NCI-H2227 treated with DMSO at 0.1 percent for 48 hours (cell line): ENCODE measurements at regions not wholly inside any gene's neighbourhood (a gene's known extent, or its start where the extent isn't known, plus 50 kb on each side); places are given as distances from the start of the nearest gene placed in this dataset.

ENCODE experiments used
- DNase-seq: peaks from one replicate; lab custom pipeline; 2025; lab: John Stamatoyannopoulos, UW

DNA sequence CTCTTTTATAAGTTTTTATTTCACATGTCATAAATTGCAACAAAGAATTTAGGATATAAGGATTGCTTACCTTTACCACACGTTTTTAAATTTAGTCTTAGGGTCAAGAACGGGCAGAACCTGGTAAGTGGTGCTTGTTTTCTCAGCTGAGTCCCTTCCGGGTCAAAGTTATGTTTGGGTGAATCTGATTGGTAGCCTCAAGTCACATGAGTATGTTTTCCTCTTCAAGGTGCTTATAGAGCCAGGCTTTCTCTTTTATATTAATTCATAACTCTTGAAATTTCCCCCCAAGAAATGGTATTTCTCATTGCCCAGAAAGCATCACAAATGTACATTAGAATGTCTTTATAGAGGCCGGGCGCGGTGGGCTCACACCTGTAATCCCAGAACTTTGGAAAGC is 415.7 kb upstream of the ROBO2 start:
- DNase-seq = no peak

DNA sequence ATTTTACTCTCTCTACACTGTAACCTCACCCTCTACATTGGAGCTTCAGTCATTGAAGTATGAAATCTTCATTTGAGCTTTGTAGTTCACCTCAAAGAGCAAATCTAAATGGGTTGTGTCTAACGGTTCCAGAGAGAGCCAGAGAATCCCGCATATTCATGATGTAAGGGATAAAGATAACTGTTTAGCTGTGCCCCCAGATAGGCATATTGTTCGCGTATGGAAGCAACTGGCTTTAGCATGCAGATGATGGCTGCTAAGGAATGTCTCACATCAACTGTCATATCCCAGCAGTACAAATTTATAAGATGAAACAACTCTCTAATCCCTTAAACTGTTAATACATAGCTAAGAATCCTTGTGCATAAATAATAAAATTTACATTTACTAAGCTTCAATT is 412.7 kb upstream of the ROBO2 start:
- DNase-seq = no peak

DNA sequence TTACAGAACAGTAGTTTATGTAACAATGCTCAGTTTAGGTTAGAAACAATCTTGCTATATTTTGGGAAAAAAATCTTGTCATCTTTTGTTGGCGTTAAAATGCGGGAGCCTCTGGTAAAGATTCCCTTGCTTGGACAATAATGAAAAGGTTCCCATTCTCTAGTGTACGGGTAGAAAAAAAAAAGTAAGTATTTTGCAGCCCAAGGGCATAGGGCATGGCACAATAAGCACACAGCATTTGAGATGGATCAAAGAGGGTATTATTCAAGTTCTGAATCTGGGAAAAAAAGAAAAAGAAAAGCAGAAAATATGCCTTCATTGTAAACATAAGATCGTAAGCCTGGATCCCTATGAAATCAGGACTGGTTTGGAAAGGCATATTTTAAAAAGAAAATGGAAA is 408.6 kb upstream of the ROBO2 start:
- no peak for DNase-seq

DNA sequence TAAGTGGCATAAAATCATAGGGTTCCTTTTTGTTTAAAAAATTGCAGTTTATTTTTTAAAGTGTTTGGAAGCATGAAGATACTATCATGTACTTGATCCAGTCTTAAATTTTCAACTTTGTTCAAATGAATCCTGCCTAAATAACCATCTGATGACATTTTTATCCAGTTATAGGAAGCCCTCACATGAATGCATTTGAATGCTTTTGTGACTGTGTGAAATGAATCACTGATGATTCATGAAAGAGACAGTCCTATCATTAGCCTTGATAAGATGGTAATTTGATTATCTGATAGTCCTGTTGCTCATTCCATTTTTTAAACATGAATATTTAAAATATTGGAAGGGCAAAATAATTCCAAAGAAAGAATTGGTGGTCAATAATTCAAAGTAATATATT is 401.9 kb upstream of the ROBO2 start:
- DNase-seq = no peak

DNA sequence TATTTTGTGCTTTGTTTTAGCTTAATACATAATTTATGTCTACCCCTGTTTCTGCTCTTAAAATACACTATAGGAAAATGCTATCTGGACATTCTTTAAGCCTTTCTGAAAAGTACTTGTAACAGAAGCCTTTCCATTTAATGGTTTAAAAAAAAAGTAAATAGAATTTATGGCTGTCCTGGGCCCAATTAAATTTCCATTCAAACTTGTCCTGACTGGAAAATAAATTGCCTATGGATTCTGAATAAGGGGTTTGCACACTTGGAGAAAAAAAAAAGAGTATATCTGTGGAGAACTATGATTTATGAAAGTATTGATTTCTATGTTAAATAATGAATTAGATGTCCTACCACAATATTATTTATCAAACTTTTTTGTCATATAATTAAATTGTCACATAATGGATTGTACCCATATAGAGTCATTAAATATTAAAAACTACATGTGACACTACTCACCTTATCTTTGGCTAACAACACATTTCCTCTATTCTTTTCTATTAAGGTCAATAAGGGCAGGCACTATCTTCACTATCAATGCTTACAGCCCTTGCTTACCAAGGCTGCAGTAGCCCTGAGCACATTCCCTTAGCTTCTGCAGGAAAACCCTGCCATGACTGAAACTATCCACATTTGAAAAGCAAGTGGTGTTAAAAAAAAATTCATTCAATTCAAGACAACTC is 396.1 kb upstream of the ROBO2 start:
- DNase-seq = no peak

DNA sequence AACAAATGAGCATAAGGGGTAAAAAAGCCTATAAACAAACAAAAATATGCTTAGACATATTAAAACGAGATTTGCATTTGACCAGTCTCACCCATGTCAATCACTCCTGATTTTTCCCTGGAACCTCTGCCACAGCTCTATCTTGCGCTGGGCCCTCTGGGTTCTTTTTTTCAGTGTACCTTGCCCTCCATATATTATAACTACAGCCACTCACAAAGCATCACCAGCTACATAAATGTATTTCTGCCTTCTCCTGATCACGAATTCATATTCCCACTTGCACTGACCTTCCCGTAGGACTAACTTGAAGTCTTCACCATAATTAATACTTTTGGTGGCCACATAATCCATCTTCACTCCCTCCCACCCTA is 395.6 kb upstream of the ROBO2 start:
- no peak for DNase-seq

DNA sequence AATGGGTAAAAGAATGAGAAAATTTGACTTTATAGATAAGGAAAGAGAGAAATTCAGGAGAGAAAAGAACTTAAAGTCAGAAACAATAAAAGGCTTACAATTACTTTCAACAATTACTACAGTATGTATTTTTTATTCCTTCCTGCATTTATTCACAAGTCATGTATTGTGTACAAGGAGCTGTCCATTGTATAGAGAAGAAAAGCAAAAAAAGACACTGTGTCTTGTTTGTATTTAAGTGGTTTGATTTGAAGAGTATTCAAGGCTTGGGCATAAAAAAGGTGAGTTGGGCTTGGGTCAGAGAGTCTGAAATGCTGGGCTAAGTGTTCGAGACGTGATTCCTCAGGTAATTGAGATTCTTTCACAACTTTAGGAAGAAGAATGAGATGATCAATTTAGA is 394.2 kb upstream of the ROBO2 start:
- DNase-seq = no peak

DNA sequence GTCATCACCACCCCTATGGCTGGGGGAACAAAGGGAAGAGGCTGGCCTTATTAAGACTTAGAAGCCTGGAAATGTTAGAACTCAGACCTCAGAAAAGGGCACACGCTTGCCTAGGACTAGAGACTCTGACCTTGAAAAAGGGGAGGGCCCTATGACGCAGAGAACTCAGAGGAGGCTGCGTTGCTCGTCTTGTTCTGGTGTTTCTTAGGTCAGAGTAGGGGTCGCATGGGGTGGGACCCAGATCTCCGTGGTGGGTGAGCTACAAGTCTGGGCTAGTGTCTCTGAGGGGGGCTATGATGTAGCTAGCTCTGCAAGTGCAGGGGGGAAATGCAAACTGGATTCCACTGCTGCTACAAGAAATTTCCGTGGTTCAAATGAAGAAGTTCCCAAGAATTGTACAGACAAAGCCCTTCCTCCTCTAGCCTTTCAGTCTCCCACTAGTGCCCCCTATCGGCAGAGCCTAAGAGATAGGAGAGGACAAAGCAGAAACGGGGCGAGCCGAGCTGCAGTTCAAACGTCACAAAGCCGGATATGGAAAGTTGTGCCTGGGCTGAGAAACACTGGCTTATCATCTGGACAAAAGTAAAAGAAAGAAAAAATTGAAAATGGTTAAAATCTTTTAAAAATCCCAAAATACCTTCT is 392.9 kb upstream of the ROBO2 start:
- DNase-seq = no peak

DNA sequence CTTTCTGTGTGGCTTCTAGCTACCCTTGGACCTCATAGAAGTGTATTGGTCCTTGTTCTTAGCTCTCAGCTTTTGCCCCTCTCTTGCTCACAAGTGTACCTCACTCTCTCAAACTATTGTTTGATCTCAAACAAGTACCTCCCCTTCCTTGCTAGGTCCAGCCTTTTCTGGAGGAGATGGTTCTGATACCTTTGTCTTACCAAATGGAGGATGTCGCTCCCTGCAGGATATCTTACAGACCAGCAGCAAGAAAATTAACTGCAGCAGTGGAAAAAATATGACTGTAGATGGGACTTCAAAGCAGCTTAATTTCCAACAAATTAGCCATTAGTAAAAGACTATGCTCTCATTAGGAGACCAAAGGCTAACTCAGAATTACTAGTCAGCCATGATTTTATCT is 388.1 kb upstream of the ROBO2 start:
- no peak for DNase-seq

DNA sequence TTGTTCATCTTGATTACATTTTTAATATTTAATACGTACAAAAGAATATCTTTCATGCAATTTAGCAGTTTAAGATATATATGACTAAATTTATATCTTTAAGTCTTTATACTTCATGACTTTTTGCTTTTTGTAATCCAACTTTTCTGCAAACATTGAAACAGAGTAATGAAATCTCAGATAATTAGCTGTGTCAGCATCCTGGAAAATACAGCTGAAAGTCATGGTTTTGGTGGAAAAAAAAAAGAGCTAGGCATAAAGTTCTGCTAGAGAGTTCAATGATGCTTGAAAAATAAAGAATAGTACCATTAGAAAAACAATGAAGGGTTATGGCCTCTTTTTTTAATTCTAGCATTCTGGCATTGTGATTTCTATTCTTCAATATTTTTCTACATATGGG is 387.4 kb upstream of the ROBO2 start:
- DNase-seq = no peak

DNA sequence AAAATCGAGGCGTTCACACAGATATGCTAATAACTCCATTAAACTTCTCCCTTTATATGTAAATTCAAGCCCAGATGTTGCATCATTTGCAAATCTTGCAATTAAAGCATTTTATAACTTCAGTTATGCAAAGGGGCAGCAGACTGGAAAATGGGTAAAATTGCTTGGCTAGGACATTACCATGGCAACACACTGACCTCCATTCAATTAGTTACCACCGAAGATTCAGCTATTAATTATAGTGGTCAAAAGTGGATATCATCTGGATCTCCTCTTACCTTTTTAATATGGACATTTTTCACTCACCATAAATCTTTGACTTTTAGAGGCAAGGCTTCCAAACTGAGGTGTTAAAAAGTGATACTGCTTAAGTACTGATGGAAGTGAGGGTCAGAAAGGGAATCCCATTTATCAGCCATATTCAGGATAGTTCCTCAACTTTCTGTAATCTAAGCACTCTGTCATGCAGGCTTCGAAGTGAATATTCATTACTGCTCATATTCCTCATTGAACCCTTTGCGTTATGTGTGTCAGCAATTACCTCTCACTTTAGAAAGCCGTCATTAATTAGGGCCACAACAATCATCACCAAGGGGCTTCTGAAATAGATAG is 386.2 kb upstream of the ROBO2 start:
- DNase-seq = no peak

DNA sequence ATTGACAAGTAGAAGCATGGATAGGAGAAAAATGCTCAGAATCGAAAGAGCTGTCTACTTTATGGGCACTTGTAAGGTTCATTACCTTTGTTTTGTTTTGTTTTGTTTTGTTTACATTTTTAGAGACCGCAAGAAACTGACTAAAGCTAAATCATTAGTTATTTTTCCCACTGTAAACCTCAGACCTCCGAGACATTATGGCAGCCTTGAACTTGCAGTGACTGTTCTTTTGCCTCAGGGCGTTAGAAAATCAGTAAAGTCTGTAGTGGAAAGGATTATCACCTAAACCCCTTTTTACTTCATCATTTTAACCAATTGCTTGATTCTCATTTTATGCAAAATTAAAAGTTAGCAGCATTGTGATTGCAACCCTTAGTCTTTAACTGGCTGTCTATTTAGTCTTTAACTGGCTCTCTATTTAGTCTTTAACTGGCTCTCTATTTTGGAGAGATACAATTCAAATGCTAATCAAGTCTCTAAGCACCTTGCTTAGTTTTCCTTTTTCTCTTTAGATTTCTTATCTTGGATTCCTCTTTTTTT is 383.3 kb upstream of the ROBO2 start:
- DNase-seq = no peak

DNA sequence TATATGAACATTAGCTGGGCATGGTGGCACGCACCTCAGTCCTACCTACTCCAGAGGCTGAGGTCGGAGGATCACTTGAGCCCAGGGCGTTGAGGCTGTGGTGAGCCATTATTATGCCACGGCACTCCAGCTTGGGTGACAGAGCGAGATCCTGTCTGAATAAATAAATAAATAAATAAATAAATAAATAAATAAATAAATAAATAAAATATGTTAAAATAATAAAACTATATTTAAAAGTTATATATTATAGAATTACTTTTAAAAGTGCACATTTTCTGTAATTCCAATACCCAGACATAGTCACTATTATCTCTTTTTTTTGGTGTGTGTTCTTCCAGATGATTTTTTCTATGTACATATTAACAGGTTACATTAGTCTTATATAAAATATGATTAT is 382.0 kb upstream of the ROBO2 start:
- no peak for DNase-seq

DNA sequence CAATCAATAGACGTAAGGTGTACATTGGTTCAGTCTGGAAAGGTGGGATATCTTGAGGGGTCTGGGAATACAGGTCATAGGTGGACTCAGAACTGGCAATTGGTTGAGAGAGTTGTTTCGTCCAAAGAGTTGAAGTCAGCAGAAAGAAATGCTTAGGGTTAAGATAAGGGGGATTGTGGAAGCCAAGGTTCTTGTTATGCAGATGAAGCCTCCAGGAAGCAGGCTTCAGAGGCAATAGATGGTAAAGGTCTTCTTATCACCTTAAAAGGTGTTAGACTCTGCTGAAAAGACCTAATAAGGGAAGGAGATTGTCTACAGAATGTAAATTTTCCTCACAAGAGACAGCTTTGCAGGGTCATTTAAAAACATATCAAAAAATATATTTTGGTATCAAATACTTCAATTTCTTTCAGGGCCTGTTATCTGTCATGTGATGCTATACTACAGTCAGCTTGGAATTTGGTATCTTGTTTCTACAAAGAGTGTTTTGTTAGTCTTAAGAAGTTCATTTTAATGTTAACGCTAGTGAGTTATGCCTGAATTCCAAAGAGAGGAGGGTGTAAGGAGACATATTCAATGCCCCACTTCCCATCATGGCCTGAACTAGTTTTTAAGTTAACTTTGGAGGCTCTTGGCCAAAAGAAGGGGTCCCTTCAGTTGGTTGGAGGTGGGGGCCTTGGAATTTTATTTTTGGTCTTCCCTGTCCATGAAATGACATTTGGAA is 378.2 kb upstream of the ROBO2 start:
- no peak for DNase-seq

DNA sequence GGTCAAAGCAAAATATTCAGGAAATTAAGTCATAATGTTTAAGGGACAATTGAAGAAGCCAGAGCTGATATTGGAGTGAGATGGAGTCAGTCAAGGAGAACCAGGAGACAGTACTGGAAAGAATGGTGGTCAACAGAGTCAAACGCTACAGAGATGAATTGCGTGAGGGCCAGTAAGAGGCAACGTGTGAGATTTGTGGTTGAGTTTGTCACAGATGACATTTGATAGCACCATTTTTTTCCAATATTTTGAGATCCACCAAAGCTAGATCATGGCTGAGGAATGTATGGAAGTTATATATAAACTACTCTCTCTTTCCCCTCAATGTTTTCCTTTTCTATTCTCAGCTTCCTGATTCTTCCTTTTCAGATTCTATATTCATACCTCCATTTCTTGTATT is 375.1 kb upstream of the ROBO2 start:
- DNase-seq = no peak

DNA sequence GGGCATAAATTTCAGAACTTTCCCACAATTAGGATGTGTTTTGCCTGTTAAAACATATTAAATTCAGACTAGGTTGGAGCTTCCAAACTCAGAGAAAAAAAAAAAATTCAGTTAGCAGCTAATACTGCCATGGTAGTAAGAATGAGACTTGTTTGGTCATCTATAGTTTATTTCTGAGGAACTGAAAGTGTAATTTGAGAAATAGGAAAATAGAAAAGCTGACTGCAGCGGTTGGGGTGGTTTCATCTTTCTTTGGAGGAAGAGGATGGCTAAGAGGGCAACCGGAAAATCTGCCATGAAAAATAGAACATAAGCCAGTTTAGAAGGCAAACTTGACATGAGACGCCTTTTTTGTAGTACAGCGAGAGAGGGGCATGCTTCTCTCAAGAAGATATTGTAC is 371.2 kb upstream of the ROBO2 start:
- DNase-seq = no peak

DNA sequence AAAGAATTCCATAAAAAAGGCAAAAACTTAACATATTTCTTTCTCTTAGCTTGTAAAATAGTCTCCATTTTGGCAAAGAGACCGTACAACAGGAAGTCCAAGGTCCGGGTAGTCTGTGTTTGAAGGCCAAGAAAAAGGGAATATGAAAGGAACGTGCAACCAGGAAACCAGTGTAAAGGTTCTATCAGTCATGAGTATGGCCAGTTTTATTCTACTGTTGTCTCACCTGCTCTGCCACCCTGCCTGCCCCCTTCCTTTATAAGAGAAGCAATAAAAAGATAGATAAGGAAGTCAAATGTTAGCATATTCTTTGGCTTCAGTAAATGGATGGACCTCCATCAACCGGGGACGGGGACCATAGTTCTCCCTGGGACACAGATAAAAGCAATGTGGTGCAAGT is 370.6 kb upstream of the ROBO2 start:
- DNase-seq = no peak

DNA sequence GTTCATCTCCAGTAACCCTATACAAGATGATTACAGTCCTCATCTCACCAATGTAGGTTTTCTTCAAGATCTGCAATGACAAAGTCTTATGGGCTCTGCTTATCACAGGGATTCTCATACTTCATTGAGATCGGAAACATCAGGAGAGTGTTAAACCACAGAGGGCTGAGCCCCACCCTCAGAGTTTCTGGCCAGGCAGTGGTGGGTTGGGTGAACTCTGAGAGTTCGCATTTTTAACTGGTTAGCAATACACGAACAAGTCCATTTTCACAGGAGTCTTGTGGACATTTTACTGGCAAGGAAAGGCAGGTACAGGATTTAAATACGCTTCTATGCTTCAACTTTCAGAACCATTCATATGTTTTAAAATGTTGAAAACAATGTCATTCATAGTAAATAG is 366.7 kb upstream of the ROBO2 start:
- no peak for DNase-seq

DNA sequence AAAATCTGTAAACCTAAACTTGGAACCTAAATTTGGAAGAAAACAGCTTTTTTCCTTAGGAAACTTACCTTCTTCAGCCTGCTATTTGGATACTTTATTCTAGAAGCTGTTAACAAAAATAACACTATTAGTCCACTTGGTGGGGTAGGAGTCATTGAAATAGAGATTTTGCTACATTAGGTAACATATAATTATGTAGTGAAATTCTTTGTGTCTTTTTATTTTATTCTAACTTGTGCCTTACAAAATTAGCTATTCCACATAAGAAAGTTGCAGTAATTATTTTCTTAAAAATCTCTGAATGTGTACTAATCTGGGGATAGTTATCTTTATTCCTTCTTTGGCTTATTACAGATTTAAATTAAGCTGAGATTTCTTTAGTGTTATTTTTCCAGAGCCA is 360.4 kb upstream of the ROBO2 start:
- DNase-seq = no peak

DNA sequence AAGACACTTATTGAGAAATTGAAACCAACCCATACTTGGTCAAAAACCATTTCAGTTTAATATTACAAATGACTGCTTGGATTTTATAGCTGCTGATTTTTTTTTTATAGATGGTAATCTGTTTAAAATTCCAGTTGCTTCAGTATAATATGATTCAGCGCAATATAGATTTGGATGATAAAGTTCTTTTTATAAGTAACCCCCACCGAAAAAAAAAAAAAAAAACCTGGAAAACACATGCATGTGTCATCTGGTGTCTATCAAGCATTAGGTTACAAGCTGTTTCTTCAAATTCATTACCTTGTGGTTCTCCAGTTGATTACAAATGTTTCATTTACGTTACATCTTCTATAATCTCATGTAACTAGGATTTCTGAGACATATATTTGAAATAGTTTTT is 356.6 kb upstream of the ROBO2 start:
- no peak for DNase-seq

DNA sequence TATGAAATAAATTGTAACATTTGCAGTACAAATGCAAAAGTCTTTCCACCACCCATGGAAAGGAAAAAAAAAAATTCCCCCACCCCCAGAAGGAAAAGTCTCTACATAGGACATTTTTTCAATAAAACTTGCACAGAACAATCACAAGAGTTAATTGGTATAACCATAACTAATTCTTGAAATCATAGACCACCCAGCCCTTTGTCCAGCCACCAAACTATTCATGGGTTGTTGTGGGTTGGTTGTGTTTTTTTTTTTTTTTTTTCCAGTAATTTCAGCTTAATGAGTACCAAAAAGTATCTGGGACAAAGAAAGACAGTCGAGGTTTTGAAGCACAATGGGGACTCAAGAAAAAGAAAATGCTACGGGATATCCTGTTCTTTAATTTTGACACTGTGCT is 355.0 kb upstream of the ROBO2 start:
- DNase-seq = no peak

DNA sequence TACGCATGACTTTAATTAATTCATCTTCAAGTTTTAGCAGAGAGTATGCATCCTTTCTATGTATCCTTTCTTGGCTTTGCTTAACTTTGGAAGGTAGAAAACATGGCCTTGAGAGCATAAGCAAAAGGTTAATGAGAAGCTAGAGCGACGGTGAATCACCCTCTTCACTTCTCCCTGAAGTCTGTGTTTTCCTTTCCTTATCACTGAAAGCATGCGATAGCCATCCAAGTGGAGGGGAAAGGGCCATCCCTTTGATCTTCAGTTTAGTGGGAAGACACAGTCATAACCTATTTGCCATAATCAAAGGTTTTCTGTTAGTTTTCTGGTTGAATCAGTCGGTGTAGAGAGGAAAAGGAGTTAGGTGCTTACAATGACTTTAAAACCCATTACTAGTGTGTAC is 354.0 kb upstream of the ROBO2 start:
- no peak for DNase-seq

DNA sequence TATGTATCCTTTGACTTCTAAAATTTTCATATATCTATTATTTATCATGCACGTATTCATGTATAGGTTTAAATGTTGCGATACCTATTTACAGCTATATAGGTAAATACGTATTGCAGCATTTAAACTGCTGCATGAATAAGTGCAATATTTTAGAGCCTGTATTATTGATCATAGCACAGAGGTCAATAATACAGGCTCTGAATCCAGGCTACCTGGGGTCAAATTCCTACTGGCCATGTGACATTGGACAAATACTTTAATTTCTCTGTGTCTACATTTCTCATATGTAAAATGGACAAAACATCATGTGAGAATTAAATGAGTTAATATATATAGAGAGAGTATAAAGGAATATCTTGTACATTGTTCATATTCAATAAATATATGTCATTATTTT is 352.9 kb upstream of the ROBO2 start:
- DNase-seq = no peak
